Neuron (in vitro differentiated cells): ENCODE measurements at regions not wholly inside any gene's neighbourhood (a gene's known extent, or its start where the extent isn't known, plus 50 kb on each side); places are given as distances from the start of the nearest gene placed in this dataset.
"Not testable (repeated sequence)": the region's sequence is repeated elsewhere in the genome, so short reads cannot be mapped to it uniquely, and the experiment has no call there.

ENCODE experiments used
- H2AFZ ChIP-seq: one replicate; pipeline ENCODE4 v1.6.1; 2013; ENCODE audit warnings: low read depth, mild to moderate bottlenecking, inconsistent platforms, low read length, moderate library complexity
- H3K27me3 ChIP-seq: one replicate; pipeline ENCODE4 v1.6.1; 2013; ENCODE audit warnings: low read length; ENCODE audit not compliant: insufficient read depth
- H3K36me3 ChIP-seq: one replicate; pipeline ENCODE4 v1.6.1; 2013; ENCODE audit warnings: low read length; ENCODE audit not compliant: insufficient read depth
- H3K4me1 ChIP-seq: one replicate; pipeline ENCODE4 v1.6.1; 2013; ENCODE audit warnings: low read length; ENCODE audit not compliant: insufficient read depth
- H3K4me3 ChIP-seq: 2 replicates; pipeline ENCODE4 v1.5.1; 2013; ENCODE audit warnings: mild to moderate bottlenecking, low read length, moderate library complexity
- H3K9me3 ChIP-seq: one replicate; pipeline ENCODE4 v1.6.1; 2013; ENCODE audit warnings: low read length

GRCh38 chr5:52156809-52157208, 630.9 kb upstream of the ITGA1 start:
- not testable (repeated sequence) for H3K4me3 ChIP-seq, H2AFZ ChIP-seq, H3K4me1 ChIP-seq, H3K9me3 ChIP-seq, H3K27me3 ChIP-seq, H3K36me3 ChIP-seq

- not testable (repeated sequence) for H3K4me1 ChIP-seq, H3K36me3 ChIP-seq, H3K4me3 ChIP-seq, H2AFZ ChIP-seq, H3K27me3 ChIP-seq, H3K9me3 ChIP-seq
These were observed 621.9 kb upstream of the ITGA1 start for GRCh38 chr5:52165806-52166205.

GRCh38 chr5:52173133-52173532, 614.6 kb upstream of the ITGA1 start:
- Histone ChIP-seq H3K4me1 (no peaks in the 10 kb centered on the region), H3K36me3 (no peaks in the 10 kb centered on the region), H3K9me3 (no peaks in the 10 kb centered on the region), H3K4me3 (no peak overlapping the region), H3K27me3 (no peaks in the 10 kb centered on the region), H2AFZ (no peak overlapping the region)

- no peaks in the 10 kb centered on the region for H3K27me3 ChIP-seq
- no peaks in the 10 kb centered on the region for H3K9me3 ChIP-seq
- H2AFZ ChIP-seq = no peak overlapping the region
- H3K4me3 ChIP-seq = no peak overlapping the region
- no peaks in the 10 kb centered on the region for H3K4me1 ChIP-seq
- no peaks in the 10 kb centered on the region for H3K36me3 ChIP-seq
These were observed 610.5 kb upstream of the ITGA1 start for GRCh38 chr5:52177193-52177592.

GRCh38 chr5:52181403-52181802, 606.3 kb upstream of the ITGA1 start:
- Histone ChIP-seq H3K4me3 (no peak overlapping the region), H3K36me3 (no peaks in the 10 kb centered on the region), H3K27me3 (no peaks in the 10 kb centered on the region), H3K4me1 (no peaks in the 10 kb centered on the region), H2AFZ (no peak overlapping the region), H3K9me3 (no peaks in the 10 kb centered on the region)

GRCh38 chr5:52190737-52191136, 597.0 kb upstream of the ITGA1 start:
- no peaks in the 10 kb centered on the region for H3K27me3 ChIP-seq
- no peaks in the 10 kb centered on the region for H3K4me1 ChIP-seq
- H3K9me3 ChIP-seq = no peaks in the 10 kb centered on the region
- H2AFZ ChIP-seq = no peak overlapping the region
- H3K36me3 ChIP-seq = no peaks in the 10 kb centered on the region
- H3K4me3 ChIP-seq = no peak overlapping the region

- Histone ChIP-seq H3K36me3 (no peaks in the 10 kb centered on the region), H3K27me3 (no peaks in the 10 kb centered on the region), H3K4me3 (no peak overlapping the region), H3K4me1 (no peaks in the 10 kb centered on the region), H2AFZ (no peak overlapping the region), H3K9me3 (no peaks in the 10 kb centered on the region)
These were observed 587.9 kb upstream of the ITGA1 start for GRCh38 chr5:52199833-52200232.

GRCh38 chr5:52202256-52202655, 585.5 kb upstream of the ITGA1 start:
- H2AFZ ChIP-seq = no peak overlapping the region
- H3K4me1 ChIP-seq = no peaks in the 10 kb centered on the region
- no peak overlapping the region for H3K4me3 ChIP-seq
- H3K27me3 ChIP-seq = no peaks in the 10 kb centered on the region
- no peaks in the 10 kb centered on the region for H3K36me3 ChIP-seq
- H3K9me3 ChIP-seq = no peaks in the 10 kb centered on the region

- Histone ChIP-seq H3K9me3 (no peaks in the 10 kb centered on the region), H3K36me3 (no peaks in the 10 kb centered on the region), H3K4me3 (no peak overlapping the region), H3K27me3 (no peaks in the 10 kb centered on the region), H2AFZ (no peak overlapping the region), H3K4me1 (no peaks in the 10 kb centered on the region)
These were observed 583.4 kb upstream of the ITGA1 start for GRCh38 chr5:52204310-52204709.
